Right atrium auricular region (tissue), 2 donors: ENCODE measurements at regions not wholly inside any gene's neighbourhood (a gene's known extent, or its start where the extent isn't known, plus 50 kb on each side); places are given as distances from the start of the nearest gene placed in this dataset.

Source experiments
- DNase-seq: peaks from one replicate; pipeline ENCODE4 v3.0.0-alpha.2; 2019; ENCODE audit warnings: low spot score
- H3K27ac ChIP-seq, 2 donors: fragments of 200-600 bp; sonication (generic); 1 replicate in 1 of 2; 2 replicates in 1 of 2; pipeline ENCODE4 v1.5.1; 2016 to 2019
- H3K27me3 ChIP-seq, 2 donors: fragments of 200-600 bp; sonication (generic); one replicate each; pipeline versions ENCODE4 v1.5.1 to v1.6.0; 2017 to 2019
- H3K36me3 ChIP-seq: fragments of 200-600 bp; sonication (generic); one replicate; pipeline ENCODE4 v1.5.1; 2016
- H3K4me1 ChIP-seq, 2 donors: fragments of 200-600 bp; sonication (generic); one replicate each; pipeline versions ENCODE4 v1.5.1 to v1.6.0; 2017 to 2019
- H3K4me3 ChIP-seq, 2 donors: fragments of 200-600 bp; sonication (generic); 1 replicate in 1 of 2; 2 replicates in 1 of 2; pipeline ENCODE4 v1.5.1; 2017 to 2019; ENCODE audit warnings: mild to moderate bottlenecking in 1 of 2, moderate library complexity in 1 of 2
- H3K9me3 ChIP-seq, 2 donors: fragments of 200-600 bp; sonication (generic); one replicate each; pipeline ENCODE4 v1.5.1; 2019
- CTCF ChIP-seq, 2 donors: fragments of 200-600 bp; sonication (generic); IDR thresholded peaks; one replicate each; pipeline ENCODE4 v1.5.1; 2019; ENCODE audit warnings: antibody characterized with exemption in 2 of 2

GRCh38 chr3:11706604-11707003, 62.9 kb upstream of the VGLL4 start:
- Histone ChIP-seq H3K36me3 (peaks cover 8% of the 10 kb centered on the region), H3K27me3 (no peaks in the 10 kb centered on the region), H3K27ac (no peak overlapping the region), H3K9me3 (peaks cover 0 to 6% of the 10 kb centered on the region in 2 donors), H3K4me3 (no peak overlapping the region), H3K4me1 (peaks cover 0 to 3% of the 10 kb centered on the region in 2 donors)
- TF ChIP-seq CTCF (IDR thresholded peaks at IDR 0.05): no peak
- DNase-seq: no peak

DNA sequence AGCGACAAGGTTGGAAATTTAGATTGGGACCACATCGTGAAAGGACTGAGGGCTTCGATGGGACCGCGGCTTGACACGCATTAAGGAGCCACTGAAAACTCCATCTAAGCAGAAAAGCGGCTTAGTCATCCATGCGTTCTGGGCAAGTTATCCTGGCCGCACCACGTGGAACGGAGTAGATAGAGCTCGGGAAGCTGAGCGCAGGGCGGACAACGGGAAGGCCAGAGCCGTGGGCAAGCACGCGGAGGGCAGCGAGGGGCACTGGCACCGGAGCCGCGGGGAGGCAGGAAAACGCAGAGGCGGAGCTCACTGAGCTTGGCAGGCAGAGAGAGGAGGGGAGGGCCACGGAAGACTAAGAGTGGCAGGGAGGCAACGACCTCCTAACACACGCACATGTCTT, 61.3 kb upstream of the VGLL4 start:
- Histone ChIP-seq H3K4me1 (no peaks in the 10 kb centered on the region), H3K27me3 (no peaks in the 10 kb centered on the region), H3K9me3 (peaks cover 0 to 6% of the 10 kb centered on the region in 2 donors), H3K4me3 (no peak overlapping the region), H3K36me3 (peaks cover 21% of the 10 kb centered on the region), H3K27ac (no peak overlapping the region)
- no peak for DNase-seq
- no peak for TF ChIP-seq CTCF (IDR thresholded peaks at IDR 0.05)

DNA sequence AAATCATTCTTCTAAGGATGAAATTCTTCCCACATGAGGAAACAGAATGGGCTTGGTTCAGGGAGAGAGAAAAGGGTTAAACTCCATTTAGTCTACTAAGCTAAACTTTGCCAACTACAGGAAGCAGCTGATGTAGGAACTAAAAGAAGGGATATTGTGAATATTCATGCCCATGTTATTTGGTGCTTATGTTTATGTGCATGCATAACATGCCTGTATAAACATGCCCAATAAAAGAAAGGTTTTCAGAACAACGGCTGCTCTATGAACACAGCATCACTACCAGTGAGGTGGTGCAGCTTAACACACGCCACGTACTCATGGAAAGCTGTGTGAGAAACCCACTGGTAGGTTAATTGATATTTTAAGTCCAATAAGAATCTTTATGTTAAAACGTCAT, 59.4 kb upstream of the VGLL4 start:
- H3K27me3 ChIP-seq: no peaks in the 10 kb centered on the region
- no peaks in the 10 kb centered on the region for H3K4me1 ChIP-seq
- DNase-seq: no peak
- H3K9me3 ChIP-seq: no peaks in the 10 kb centered on the region
- H3K27ac ChIP-seq: no peak overlapping the region
- TF ChIP-seq CTCF (IDR thresholded peaks at IDR 0.05): no peak
- peaks cover 24% of the 10 kb centered on the region for H3K36me3 ChIP-seq
- no peak overlapping the region for H3K4me3 ChIP-seq

- H3K4me3 ChIP-seq: no peak overlapping the region
- peaks cover 24% of the 10 kb centered on the region for H3K36me3 ChIP-seq
- H3K27me3 ChIP-seq: no peaks in the 10 kb centered on the region
- DNase-seq: no peak
- no peaks in the 10 kb centered on the region for H3K9me3 ChIP-seq
- no peak overlapping the region for H3K27ac ChIP-seq
- no peaks in the 10 kb centered on the region for H3K4me1 ChIP-seq
- no peak for TF ChIP-seq CTCF (IDR thresholded peaks at IDR 0.05)
These were observed 55.3 kb upstream of the VGLL4 start for GRCh38 chr3:11699083-11699427.

- no peaks in the 10 kb centered on the region for H3K9me3 ChIP-seq
- H3K27ac ChIP-seq: no peak overlapping the region
- H3K4me3 ChIP-seq: no peak overlapping the region
- H3K4me1 ChIP-seq: no peaks in the 10 kb centered on the region
- peaks cover 24% of the 10 kb centered on the region for H3K36me3 ChIP-seq
- TF ChIP-seq CTCF (IDR thresholded peaks at IDR 0.05): no peak
- no peak for DNase-seq
- H3K27me3 ChIP-seq: no peaks in the 10 kb centered on the region
These were observed 54.8 kb upstream of the VGLL4 start for GRCh38 chr3:11698326-11699082.

DNA sequence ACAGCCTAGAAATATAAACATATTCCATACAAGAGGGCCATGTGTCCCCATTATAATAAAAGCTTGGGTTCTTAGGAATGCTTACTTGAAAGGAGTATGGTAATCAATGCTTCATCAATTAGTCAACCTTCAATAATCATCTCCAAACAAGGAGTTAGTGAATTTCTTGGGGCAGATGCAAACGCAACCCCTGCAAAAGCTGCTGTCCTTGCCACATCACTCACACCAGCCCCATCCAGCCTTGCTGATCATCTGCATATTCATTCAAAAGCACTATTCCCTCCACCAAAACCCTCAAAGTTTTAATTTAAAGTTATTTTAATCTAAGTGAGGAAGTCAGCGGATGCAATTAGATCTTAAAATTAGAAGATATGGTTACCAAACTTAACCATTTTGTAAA, 54.0 kb upstream of the VGLL4 start:
- no peaks in the 10 kb centered on the region for H3K9me3 ChIP-seq
- no peaks in the 10 kb centered on the region for H3K4me1 ChIP-seq
- H3K36me3 ChIP-seq: peaks cover 24% of the 10 kb centered on the region
- no peaks in the 10 kb centered on the region for H3K27me3 ChIP-seq
- no peak overlapping the region for H3K4me3 ChIP-seq
- no peak overlapping the region for H3K27ac ChIP-seq
- no peak for DNase-seq
- no peak for TF ChIP-seq CTCF (IDR thresholded peaks at IDR 0.05)
